ENCODE measurements at regions not wholly inside any gene's neighbourhood (a gene's known extent, or its start where the extent isn't known, plus 50 kb on each side); places are given as distances from the start of the nearest gene placed in this dataset.

- DNase-seq (peak; percentile 28), ATAC-seq (ENCODE audit: low read depth) (peak; percentile 25; the same call in 1 of the 2 replicates)
- intact Hi-C loops (cut with micrococcal nuclease) = loop anchor here (5.0 kb wide), 1 partner anchor 109 kb away; no protein-coding TSS in a partner anchor
- no peak overlapping the region for H3K4ac ChIP-seq (ENCODE audit: low read depth, low read length)
- no peak overlapping the region for H2AK9ac ChIP-seq (replicated peaks; ENCODE audit: low read depth, low read length, poor library complexity)
- H2AK5ac ChIP-seq (ENCODE audit: low read depth, low read length) = no peak overlapping the region
- dilution Hi-C loops (cut with HindIII; ENCODE audit: low sequenced_read_pairs, unreplicated experiment) = no loop called here
- H3K9me1 ChIP-seq (ENCODE audit: insufficient read depth, low read length) = no peaks in the 10 kb centered on the region
- no peaks in the 10 kb centered on the region for H4K20me1 ChIP-seq (ENCODE audit: insufficient read depth, low read length)
- H4K8ac ChIP-seq (ENCODE audit: low read depth in 2 of 2, low read length in 2 of 2) = no peak overlapping the region
- H3K9me3 ChIP-seq (ENCODE audit: control insufficient read depth, insufficient read depth, low read length) = no peaks in the 10 kb centered on the region
- peak overlapping the region; percentile 26 for H2AFZ ChIP-seq (replicated peaks; ENCODE audit: low read length, poor library complexity)
- H3K18ac ChIP-seq (ENCODE audit: low read depth, low read length) = 0 out of 2 replicates have a peak overlapping the region, but pooled peaks have one; percentile 2
- peak overlapping the region; percentile 29; the same call in 1 of the 2 replicates for H3K14ac ChIP-seq (replicated peaks; ENCODE audit: low read depth, low read length)
- H3K27me3 ChIP-seq (ENCODE audit: control insufficient read depth, insufficient read depth, low read length) = peaks cover 16% of the 10 kb centered on the region
- WGBS, 2 experiments (ENCODE audit: extremely low coverage in 2 of 2, insufficient read length in 1 of 2) = no CpG with 5 or more reads among the region's 4 CpGs
- no peak overlapping the region for H2BK15ac ChIP-seq (ENCODE audit: low read depth, low read length)
- no peaks in the 10 kb centered on the region for H3K79me1 ChIP-seq (ENCODE audit: low read depth in 1 of 2, low read length in 2 of 2)
- no peak overlapping the region for H4K91ac ChIP-seq (ENCODE audit: insufficient read depth, low read depth, low read length)
- in situ Hi-C loops (cut with MboI; ENCODE audit: low sequenced_read_pairs) = no loop called here
- no peak overlapping the region for H3K9ac ChIP-seq (ENCODE audit: low read depth, low read length)
- BruUV-seq (replicated peaks) = no TSS peak
- H3K4me3 ChIP-seq (ENCODE audit: insufficient read depth, low read depth, low read length) = no peak overlapping the region
- ChIA-PET POLR2A (ENCODE audit: unreplicated experiment) (no interaction called here), CTCF (no interaction called here)
- H3K4me2 ChIP-seq (ENCODE audit: low read depth, low read length) = no peak overlapping the region
- H4K5ac ChIP-seq (ENCODE audit: low read depth, low read length) = no peak overlapping the region
- H3K23ac ChIP-seq (ENCODE audit: low read depth, low read length) = no peak overlapping the region
- H3K4me1 ChIP-seq (ENCODE audit: control insufficient read depth, insufficient read depth, low read length) = peaks cover 4% of the 10 kb centered on the region; the same call in 1 of the 2 replicates
- no peak overlapping the region for H2BK20ac ChIP-seq (ENCODE audit: low read depth, low read length)
- H3K56ac ChIP-seq (ENCODE audit: extremely low read depth, insufficient read depth, low read length) = no peak overlapping the region
- H3K36me3 ChIP-seq (ENCODE audit: control insufficient read depth, insufficient read depth, low read length) = no peaks in the 10 kb centered on the region
- H2BK5ac ChIP-seq (ENCODE audit: low read depth, low read length, poor library complexity, severe bottlenecking) = no peak overlapping the region
- TF ChIP-seq, protein P1, sequence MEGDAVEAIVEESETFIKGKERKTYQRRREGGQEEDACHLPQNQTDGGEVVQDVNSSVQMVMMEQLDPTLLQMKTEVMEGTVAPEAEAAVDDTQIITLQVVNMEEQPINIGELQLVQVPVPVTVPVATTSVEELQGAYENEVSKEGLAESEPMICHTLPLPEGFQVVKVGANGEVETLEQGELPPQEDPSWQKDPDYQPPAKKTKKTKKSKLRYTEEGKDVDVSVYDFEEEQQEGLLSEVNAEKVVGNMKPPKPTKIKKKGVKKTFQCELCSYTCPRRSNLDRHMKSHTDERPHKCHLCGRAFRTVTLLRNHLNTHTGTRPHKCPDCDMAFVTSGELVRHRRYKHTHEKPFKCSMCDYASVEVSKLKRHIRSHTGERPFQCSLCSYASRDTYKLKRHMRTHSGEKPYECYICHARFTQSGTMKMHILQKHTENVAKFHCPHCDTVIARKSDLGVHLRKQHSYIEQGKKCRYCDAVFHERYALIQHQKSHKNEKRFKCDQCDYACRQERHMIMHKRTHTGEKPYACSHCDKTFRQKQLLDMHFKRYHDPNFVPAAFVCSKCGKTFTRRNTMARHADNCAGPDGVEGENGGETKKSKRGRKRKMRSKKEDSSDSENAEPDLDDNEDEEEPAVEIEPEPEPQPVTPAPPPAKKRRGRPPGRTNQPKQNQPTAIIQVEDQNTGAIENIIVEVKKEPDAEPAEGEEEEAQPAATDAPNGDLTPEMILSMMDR (conservative IDR thresholded peaks at IDR 0.05; ENCODE audit: low read depth, low read length) = no peak
- TF ChIP-seq MAZ (IDR thresholded peaks at IDR 0.05; ENCODE audit: borderline replicate concordance, low read depth, low read length) (no peak), RCOR1 (IDR thresholded peaks at IDR 0.05; ENCODE audit: insufficient replicate concordance, low read length) (no peak), MXI1 (IDR thresholded peaks at IDR 0.05; ENCODE audit: borderline replicate concordance, low read depth, low read length) (no peak), BHLHE40 (IDR thresholded peaks at IDR 0.05; ENCODE audit: low read depth, low read length) (no peak), NFE2L2 (IDR thresholded peaks at IDR 0.05; ENCODE audit: low read depth, low read length) (no peak), USF2 (IDR thresholded peaks at IDR 0.05; ENCODE audit: low read depth, low read length) (no peak), POLR2A (IDR thresholded peaks at IDR 0.05; ENCODE audit: low read depth, low read length) (no peak), SMC3 (IDR thresholded peaks at IDR 0.05; ENCODE audit: low read depth, low read length) (no peak), RFX5 (IDR thresholded peaks at IDR 0.05; ENCODE audit: low read depth, low read length) (no peak), ELK1 (IDR thresholded peaks at IDR 0.05; ENCODE audit: borderline replicate concordance, low read depth, low read length) (no peak), RAD21 (IDR thresholded peaks at IDR 0.05; ENCODE audit: low read length) (no peak), CEBPB (IDR thresholded peaks at IDR 0.05; ENCODE audit: low read depth, low read length) (no peak), CHD1 (IDR thresholded peaks at IDR 0.05; ENCODE audit: low read depth, low read length) (no peak), FOS (IDR thresholded peaks at IDR 0.05; ENCODE audit: low read depth, low read length) (no peak), MAFK (IDR thresholded peaks at IDR 0.05; ENCODE audit: low read depth, low read length) (no peak)
- H2BK120ac ChIP-seq (ENCODE audit: low read depth, low read length) = no peak overlapping the region
- H3K27ac ChIP-seq (ENCODE audit: insufficient read depth, low read length) = no peak overlapping the region
Measured at GRCh38 chr9:109708451-109708945, 71.5 kb upstream of the PALM2AKAP2 start.

Data from IMR-90 (cell line).